ENCODE measurements at regions not wholly inside any gene's neighbourhood (a gene's known extent, or its start where the extent isn't known, plus 50 kb on each side); places are given as distances from the start of the nearest gene placed in this dataset.

DNA sequence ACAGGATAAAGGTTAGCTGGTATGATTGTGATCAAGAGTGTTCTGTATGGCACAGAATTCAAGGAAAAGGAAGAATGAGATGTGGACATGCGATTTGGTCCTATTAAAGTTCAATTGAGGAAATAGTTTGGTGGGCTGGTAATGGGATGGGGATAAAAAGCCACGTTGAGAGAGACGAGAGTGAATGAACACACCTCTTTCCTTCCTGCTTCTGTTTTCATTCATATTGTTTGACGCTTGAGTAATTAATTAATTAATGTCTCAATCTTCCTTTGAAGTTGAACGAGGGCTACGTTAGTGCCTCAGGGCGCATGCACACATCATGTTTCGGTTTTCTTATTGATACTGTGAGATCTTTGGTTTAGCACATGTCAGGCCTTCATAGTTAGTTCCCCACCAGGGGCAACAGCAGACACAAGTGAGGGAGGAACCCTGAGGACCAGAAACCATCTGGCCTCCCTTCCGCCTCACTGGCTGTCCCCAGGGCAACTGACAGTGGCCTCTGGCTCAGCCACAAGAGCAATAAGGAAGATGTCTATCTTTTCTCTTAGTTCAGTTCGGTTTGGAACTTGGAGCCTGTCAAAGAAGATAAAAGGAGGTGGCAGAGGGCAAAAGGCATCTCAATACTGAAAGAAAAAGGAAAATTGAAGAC, 116.0 kb downstream of the LIPG start:
- no peak overlapping the region for H3K4me3 ChIP-seq (ENCODE audit: low read length in 2 of 2)
- no peak overlapping the region for H3K9ac ChIP-seq (ENCODE audit: low read length in 2 of 2)
- no peaks in the 10 kb centered on the region for H3K4me1 ChIP-seq (ENCODE audit: control insufficient read depth, insufficient read depth, low read length)
- H3K36me3 ChIP-seq (ENCODE audit: control insufficient read depth in 2 of 2, insufficient read depth in 2 of 2, low read length in 2 of 2), result no peaks in the 10 kb centered on the region
- H3K27ac ChIP-seq (ENCODE audit: low read length), result no peak overlapping the region
- peaks cover 0 to 3% of the 10 kb centered on the region in 2 donors for H3K9me3 ChIP-seq (ENCODE audit: control insufficient read depth in 2 of 2, low read length in 2 of 2)
- H3K27me3 ChIP-seq (ENCODE audit: control insufficient read depth in 1 of 2, insufficient read depth in 2 of 2, low read length in 2 of 2), result peaks cover 0 to 2% of the 10 kb centered on the region in 2 donors

GRCh38 chr18:49677081-49677480, 115.2 kb downstream of the LIPG start:
- Histone ChIP-seq H3K4me3 (ENCODE audit: low read length in 2 of 2) (no peak overlapping the region), H3K9me3 (ENCODE audit: control insufficient read depth in 2 of 2, low read length in 2 of 2) (peaks cover 0 to 3% of the 10 kb centered on the region in 2 donors), H3K9ac (ENCODE audit: low read length in 2 of 2) (no peak overlapping the region), H3K36me3 (ENCODE audit: control insufficient read depth in 2 of 2, insufficient read depth in 2 of 2, low read length in 2 of 2) (no peaks in the 10 kb centered on the region), H3K4me1 (ENCODE audit: control insufficient read depth, insufficient read depth, low read length) (no peaks in the 10 kb centered on the region), H3K27me3 (ENCODE audit: control insufficient read depth in 1 of 2, insufficient read depth in 2 of 2, low read length in 2 of 2) (no peaks in the 10 kb centered on the region), H3K27ac (ENCODE audit: low read length) (no peak overlapping the region)

GRCh38 chr18:49673281-49673680, 111.4 kb downstream of the LIPG start:
- Histone ChIP-seq H3K4me1 (ENCODE audit: control insufficient read depth, insufficient read depth, low read length) (peaks cover 9% of the 10 kb centered on the region), H3K27me3 (ENCODE audit: control insufficient read depth in 1 of 2, insufficient read depth in 2 of 2, low read length in 2 of 2) (no peaks in the 10 kb centered on the region), H3K27ac (ENCODE audit: low read length) (no peak overlapping the region), H3K9me3 (ENCODE audit: control insufficient read depth in 2 of 2, low read length in 2 of 2) (peaks cover 0 to 3% of the 10 kb centered on the region in 2 donors), H3K4me3 (ENCODE audit: low read length in 2 of 2) (no peak overlapping the region), H3K36me3 (ENCODE audit: control insufficient read depth in 2 of 2, insufficient read depth in 2 of 2, low read length in 2 of 2) (no peaks in the 10 kb centered on the region), H3K9ac (ENCODE audit: low read length in 2 of 2) (no peak overlapping the region)

- Histone ChIP-seq H3K4me1 (ENCODE audit: control insufficient read depth, insufficient read depth, low read length) (peaks cover 13% of the 10 kb centered on the region), H3K4me3 (ENCODE audit: low read length in 2 of 2) (no peak overlapping the region), H3K36me3 (ENCODE audit: control insufficient read depth in 2 of 2, insufficient read depth in 2 of 2, low read length in 2 of 2) (no peaks in the 10 kb centered on the region), H3K27ac (ENCODE audit: low read length) (no peak overlapping the region), H3K9ac (ENCODE audit: low read length in 2 of 2) (no peak overlapping the region), H3K9me3 (ENCODE audit: control insufficient read depth in 2 of 2, low read length in 2 of 2) (peaks cover 0 to 3% of the 10 kb centered on the region in 2 donors), H3K27me3 (ENCODE audit: control insufficient read depth in 1 of 2, insufficient read depth in 2 of 2, low read length in 2 of 2) (no peaks in the 10 kb centered on the region)
Measured at GRCh38 chr18:49672853-49673252, 111.0 kb downstream of the LIPG start.

- H3K27ac ChIP-seq (ENCODE audit: low read length), result no peak overlapping the region
Measured at GRCh38 chr18:49669403-49669802, 107.5 kb downstream of the LIPG start.

DNA sequence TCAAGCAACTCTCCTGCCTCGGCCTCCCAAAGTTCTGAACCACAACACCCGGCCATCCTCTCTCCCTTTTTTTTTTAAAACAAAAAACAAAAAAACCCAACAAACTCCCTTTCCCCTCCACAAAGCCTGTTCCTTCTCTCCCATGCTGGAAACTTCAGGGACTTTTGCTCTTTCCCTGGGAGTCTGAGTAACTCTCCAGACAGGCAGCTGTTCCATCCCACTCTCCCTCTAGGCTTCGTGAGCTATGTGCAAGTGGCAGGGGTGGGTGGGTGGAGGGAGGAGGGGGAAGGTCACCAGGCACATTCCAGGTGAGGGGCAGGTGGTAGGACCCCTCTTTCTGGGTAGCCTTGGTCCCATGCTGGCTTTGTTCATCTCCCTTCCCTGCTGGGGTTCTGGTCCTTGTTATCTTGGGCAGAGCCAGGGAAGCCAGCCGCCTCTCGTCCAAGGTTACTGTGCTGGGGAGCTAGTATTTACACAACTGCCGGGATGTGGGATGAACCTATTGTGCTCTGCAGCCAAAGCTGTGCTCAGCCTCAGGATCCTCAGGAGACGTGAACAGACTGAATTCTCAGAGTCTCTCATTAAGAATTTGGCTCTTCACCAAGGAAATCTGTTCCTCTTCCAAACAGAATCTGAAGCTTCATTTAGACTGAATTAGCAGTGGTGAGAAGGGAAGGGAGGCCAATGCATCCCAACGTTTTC, 106.9 kb downstream of the LIPG start:
- no peaks in the 10 kb centered on the region for H3K9me3 ChIP-seq (ENCODE audit: control insufficient read depth in 2 of 2, low read length in 2 of 2)
- peak overlapping the region; percentile 37 for H3K27ac ChIP-seq (ENCODE audit: low read length)
- no peaks in the 10 kb centered on the region for H3K36me3 ChIP-seq (ENCODE audit: control insufficient read depth in 2 of 2, insufficient read depth in 2 of 2, low read length in 2 of 2)
- H3K9ac ChIP-seq (ENCODE audit: low read length in 2 of 2), result no peak overlapping the region
- H3K4me3 ChIP-seq (ENCODE audit: low read length in 2 of 2), result peak overlapping the region in 1 of 2 donors; percentile 15
- H3K4me1 ChIP-seq (ENCODE audit: control insufficient read depth, insufficient read depth, low read length), result peaks cover 18% of the 10 kb centered on the region
- H3K27me3 ChIP-seq (ENCODE audit: control insufficient read depth in 1 of 2, insufficient read depth in 2 of 2, low read length in 2 of 2), result no peaks in the 10 kb centered on the region

More at GRCh38 chr18:49669403-49669802, 107.5 kb downstream of the LIPG start:
- Histone ChIP-seq H3K9ac (ENCODE audit: low read length in 2 of 2) (no peak overlapping the region), H3K4me1 (ENCODE audit: control insufficient read depth, insufficient read depth, low read length) (peaks cover 15% of the 10 kb centered on the region), H3K36me3 (ENCODE audit: control insufficient read depth in 2 of 2, insufficient read depth in 2 of 2, low read length in 2 of 2) (no peaks in the 10 kb centered on the region), H3K4me3 (ENCODE audit: low read length in 2 of 2) (no peak overlapping the region), H3K9me3 (ENCODE audit: control insufficient read depth in 2 of 2, low read length in 2 of 2) (no peaks in the 10 kb centered on the region), H3K27me3 (ENCODE audit: control insufficient read depth in 1 of 2, insufficient read depth in 2 of 2, low read length in 2 of 2) (no peaks in the 10 kb centered on the region)

DNA sequence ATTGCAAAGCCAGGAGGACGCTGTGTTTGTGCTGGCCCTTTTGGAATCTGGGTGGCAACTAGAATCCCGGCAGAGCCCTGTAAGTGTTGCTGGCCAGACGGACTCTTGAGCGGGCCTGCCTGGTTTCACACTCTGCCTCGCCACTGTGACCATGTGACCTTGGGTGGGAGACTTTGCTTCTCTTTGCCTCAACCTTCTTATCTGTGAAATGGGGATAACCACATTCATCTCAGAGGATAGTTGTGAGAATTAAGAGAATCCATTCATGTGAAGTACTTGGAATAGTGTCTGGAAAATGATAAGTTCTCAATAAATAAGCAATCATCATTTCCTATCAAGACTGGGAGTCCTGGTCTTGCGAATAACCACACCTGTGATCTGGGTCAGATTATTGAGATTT, 105.6 kb downstream of the LIPG start:
- Histone ChIP-seq H3K36me3 (ENCODE audit: control insufficient read depth in 2 of 2, insufficient read depth in 2 of 2, low read length in 2 of 2) (no peaks in the 10 kb centered on the region), H3K27ac (ENCODE audit: low read length) (peak overlapping the region; percentile 31), H3K9ac (ENCODE audit: low read length in 2 of 2) (no peak overlapping the region)

DNA sequence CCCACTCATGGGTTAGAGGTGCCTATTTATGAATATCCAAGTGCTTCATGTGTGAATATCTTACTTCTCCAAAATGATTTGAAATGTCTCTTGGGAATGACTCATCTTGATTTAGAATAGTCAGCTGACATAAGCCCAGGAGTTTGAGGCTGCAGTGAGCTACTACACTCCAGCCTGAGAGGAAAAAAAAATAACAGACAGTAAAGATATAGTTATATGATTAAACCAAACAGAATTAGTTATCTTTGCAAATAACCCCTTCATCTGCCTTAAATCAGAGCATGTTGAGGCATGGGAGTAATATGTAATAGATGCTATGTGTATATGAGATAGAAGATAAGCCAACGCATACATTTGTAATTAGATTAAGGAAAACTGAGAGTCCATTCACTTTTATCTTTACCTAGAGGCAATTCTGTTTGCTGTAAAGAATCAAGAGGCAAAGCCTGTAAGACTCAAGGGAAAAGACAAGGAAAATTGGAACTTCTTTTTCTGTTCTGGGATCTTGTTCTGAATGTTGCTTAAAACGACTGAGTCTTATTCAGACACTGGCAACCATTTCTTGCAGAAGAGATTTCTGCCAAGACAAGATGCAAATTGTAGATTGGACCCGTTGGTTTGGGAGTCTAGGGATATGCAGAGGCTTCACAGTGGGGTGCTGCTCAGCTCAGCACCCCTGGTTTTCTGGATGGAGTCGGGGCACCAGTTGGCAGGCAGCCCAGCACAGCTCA, 104.4 kb downstream of the LIPG start:
- Histone ChIP-seq H3K36me3 (ENCODE audit: control insufficient read depth in 2 of 2, insufficient read depth in 2 of 2, low read length in 2 of 2) (no peaks in the 10 kb centered on the region), H3K9ac (ENCODE audit: low read length in 2 of 2) (no peak overlapping the region), H3K9me3 (ENCODE audit: control insufficient read depth in 2 of 2, low read length in 2 of 2) (no peaks in the 10 kb centered on the region), H3K4me1 (ENCODE audit: control insufficient read depth, insufficient read depth, low read length) (peaks cover 22% of the 10 kb centered on the region), H3K27me3 (ENCODE audit: control insufficient read depth in 1 of 2, insufficient read depth in 2 of 2, low read length in 2 of 2) (no peaks in the 10 kb centered on the region), H3K27ac (ENCODE audit: low read length) (no peak overlapping the region), H3K4me3 (ENCODE audit: low read length in 2 of 2) (no peak overlapping the region)

More for the DNA sequence above, 105.6 kb downstream of the LIPG start:
- Histone ChIP-seq H3K9me3 (ENCODE audit: control insufficient read depth in 2 of 2, low read length in 2 of 2) (no peaks in the 10 kb centered on the region), H3K4me3 (ENCODE audit: low read length in 2 of 2) (no peak overlapping the region), H3K27me3 (ENCODE audit: control insufficient read depth in 1 of 2, insufficient read depth in 2 of 2, low read length in 2 of 2) (no peaks in the 10 kb centered on the region), H3K4me1 (ENCODE audit: control insufficient read depth, insufficient read depth, low read length) (peaks cover 22% of the 10 kb centered on the region)

DNA sequence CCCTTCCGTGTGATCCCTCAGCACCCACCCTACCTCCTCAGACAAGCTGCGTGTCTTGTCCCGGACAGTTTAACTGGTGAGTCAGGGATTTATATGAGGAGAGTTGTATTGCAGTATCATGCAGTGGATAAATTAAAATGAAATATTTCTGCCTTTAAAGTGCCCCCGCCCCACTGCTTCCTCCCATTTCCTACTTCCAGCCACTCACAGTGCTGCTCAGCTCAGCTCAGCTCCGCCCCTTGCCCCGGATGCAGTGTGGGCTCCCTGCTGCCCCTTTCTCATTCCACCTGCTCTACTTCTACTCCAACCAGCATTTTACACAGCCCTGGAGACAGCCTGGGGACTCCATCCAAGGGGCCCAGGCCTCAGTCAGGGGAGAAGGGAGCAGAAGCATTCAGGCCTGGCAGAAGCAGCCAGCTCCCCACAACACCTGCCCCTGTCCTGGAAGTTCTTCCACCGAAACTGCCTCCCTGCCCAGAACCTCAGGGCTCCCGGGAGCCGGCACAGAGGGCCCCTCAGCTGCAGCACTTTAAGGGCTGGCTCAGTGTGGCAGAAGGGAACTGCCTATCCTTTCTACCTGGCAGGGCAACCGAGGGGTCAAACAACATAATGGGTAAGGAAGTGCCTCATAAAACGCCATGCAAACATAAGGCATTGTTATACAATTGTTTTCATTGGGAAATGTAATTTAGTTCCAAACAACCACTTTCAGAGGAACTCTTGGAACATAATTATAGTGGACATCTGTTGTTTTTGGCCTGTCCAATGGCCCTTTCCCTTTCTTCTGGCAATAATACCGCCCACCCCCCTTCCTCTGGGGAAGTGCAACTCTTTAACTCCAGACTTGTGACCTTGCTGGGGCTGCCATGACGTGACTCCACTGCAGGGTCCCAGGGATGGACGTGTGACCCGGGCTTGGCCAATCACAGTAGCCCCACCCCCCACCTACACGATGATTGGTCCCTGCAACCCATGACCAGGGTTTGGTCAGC, 102.3 kb downstream of the LIPG start:
- Histone ChIP-seq H3K9me3 (ENCODE audit: control insufficient read depth in 2 of 2, low read length in 2 of 2) (no peaks in the 10 kb centered on the region), H3K36me3 (ENCODE audit: control insufficient read depth in 2 of 2, insufficient read depth in 2 of 2, low read length in 2 of 2) (no peaks in the 10 kb centered on the region), H3K27me3 (ENCODE audit: control insufficient read depth in 1 of 2, insufficient read depth in 2 of 2, low read length in 2 of 2) (no peaks in the 10 kb centered on the region), H3K4me1 (ENCODE audit: control insufficient read depth, insufficient read depth, low read length) (peaks cover 18% of the 10 kb centered on the region), H3K9ac (ENCODE audit: low read length in 2 of 2) (no peak overlapping the region), H3K4me3 (ENCODE audit: low read length in 2 of 2) (peak overlapping the region in 1 of 2 donors; percentile 29), H3K27ac (ENCODE audit: low read length) (peak overlapping the region; percentile 60)

GRCh38 chr18:49662506-49662905, 100.6 kb downstream of the LIPG start:
- Histone ChIP-seq H3K9ac (ENCODE audit: low read length in 2 of 2) (no peak overlapping the region), H3K27ac (ENCODE audit: low read length) (no peak overlapping the region), H3K36me3 (ENCODE audit: control insufficient read depth in 2 of 2, insufficient read depth in 2 of 2, low read length in 2 of 2) (no peaks in the 10 kb centered on the region), H3K9me3 (ENCODE audit: control insufficient read depth in 2 of 2, low read length in 2 of 2) (no peaks in the 10 kb centered on the region), H3K4me3 (ENCODE audit: low read length in 2 of 2) (no peak overlapping the region), H3K27me3 (ENCODE audit: control insufficient read depth in 1 of 2, insufficient read depth in 2 of 2, low read length in 2 of 2) (no peaks in the 10 kb centered on the region), H3K4me1 (ENCODE audit: control insufficient read depth, insufficient read depth, low read length) (peaks cover 7% of the 10 kb centered on the region)
